ENCODE measurements at regions not wholly inside any gene's neighbourhood (a gene's known extent, or its start where the extent isn't known, plus 50 kb on each side); places are given as distances from the start of the nearest gene placed in this dataset.

DNA sequence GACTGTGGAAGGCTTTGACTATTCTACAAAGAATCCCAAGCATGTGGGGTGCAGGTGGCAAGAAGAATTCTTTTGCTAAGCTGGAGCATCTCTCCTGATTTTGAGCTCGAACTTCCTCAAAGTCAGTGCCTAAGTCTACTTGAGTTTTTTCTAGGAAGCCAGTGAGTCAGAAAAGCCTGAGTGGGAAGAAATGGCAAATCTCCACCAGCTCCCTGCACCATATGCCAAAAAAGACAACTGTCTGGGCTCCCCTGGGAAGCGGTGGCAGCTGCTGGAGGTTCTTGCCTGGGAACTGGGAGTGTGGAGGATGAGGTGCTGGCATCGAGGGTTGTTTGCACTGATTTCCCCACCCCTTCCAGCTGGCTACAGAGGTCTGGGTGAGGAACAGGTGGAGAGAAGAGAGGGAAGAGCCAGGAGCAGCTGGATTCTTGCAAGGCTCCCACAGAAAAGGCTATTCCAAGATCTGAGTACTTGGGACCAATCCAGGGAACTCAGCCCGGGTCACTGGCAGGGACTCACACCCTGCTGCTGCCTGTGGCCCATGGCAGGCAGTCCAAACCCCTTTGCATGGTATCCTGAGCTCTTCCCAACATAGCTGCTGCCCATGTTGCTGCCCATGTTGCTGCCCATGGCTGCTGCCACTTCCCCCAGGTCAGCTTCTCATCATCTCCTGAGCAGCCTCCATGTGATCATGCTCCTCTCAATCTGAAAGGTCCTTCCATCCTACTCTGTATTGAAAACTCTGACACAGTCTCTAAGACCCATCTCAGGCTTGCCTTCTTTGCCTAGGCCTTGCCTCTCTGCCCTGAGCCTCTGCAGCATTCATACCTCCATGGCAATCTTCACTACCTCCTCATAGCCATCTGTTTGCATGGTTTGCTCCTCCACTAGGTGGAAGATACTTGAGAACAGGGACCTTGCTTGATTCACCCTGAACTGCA lies 128.3 kb upstream of the SPATS2L start (continued):
- TF ChIP-seq, protein P1, sequence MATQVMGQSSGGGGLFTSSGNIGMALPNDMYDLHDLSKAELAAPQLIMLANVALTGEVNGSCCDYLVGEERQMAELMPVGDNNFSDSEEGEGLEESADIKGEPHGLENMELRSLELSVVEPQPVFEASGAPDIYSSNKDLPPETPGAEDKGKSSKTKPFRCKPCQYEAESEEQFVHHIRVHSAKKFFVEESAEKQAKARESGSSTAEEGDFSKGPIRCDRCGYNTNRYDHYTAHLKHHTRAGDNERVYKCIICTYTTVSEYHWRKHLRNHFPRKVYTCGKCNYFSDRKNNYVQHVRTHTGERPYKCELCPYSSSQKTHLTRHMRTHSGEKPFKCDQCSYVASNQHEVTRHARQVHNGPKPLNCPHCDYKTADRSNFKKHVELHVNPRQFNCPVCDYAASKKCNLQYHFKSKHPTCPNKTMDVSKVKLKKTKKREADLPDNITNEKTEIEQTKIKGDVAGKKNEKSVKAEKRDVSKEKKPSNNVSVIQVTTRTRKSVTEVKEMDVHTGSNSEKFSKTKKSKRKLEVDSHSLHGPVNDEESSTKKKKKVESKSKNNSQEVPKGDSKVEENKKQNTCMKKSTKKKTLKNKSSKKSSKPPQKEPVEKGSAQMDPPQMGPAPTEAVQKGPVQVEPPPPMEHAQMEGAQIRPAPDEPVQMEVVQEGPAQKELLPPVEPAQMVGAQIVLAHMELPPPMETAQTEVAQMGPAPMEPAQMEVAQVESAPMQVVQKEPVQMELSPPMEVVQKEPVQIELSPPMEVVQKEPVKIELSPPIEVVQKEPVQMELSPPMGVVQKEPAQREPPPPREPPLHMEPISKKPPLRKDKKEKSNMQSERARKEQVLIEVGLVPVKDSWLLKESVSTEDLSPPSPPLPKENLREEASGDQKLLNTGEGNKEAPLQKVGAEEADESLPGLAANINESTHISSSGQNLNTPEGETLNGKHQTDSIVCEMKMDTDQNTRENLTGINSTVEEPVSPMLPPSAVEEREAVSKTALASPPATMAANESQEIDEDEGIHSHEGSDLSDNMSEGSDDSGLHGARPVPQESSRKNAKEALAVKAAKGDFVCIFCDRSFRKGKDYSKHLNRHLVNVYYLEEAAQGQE (IDR thresholded peaks at IDR 0.05; ENCODE audit: unreplicated experiment), result no peak
- no peak for TF ChIP-seq ZNF114 (CRISPR knock-in tag; IDR thresholded peaks at IDR 0.05)
- no peak for TF ChIP-seq EZH2 (IDR thresholded peaks at IDR 0.05; ENCODE audit: low read depth, unreplicated experiment)

DNA sequence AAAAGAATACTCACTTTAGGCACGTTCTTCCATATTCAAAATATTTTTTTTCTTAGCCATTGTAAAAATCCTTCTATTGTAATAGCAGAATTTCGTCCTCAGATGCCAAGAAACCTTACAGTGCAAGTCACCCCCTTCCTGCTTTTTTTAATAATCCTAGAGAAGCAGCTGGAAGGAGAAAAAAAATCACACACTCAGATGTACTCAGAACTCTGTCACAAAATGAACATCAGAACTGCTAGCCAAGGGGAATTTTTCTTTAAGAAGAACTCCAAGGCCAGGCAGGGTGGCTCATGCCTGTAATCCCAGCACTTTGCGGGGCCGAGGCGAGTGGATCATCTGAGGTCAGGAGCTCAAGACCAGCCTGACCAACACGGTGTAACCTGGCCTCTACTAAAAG lies 127.3 kb upstream of the SPATS2L start:
- Mint-ChIP-seq H3K27me3 (ENCODE audit: insufficient read depth, low read depth, poor library complexity) (peaks cover 8% of the 10 kb centered on the region), H3K9me3 (peaks cover 11% of the 10 kb centered on the region), H3K27ac (no peak overlapping the region), H3K4me1 (peaks cover 4% of the 10 kb centered on the region; the same call in 2 of the 3 replicates), H3K4me3 (no peak overlapping the region), H3K36me3 (ENCODE audit: low read depth) (peaks cover 8% of the 10 kb centered on the region)
- Histone ChIP-seq H3K36me3 (ENCODE audit: insufficient read depth) (0 out of 2 replicates have a peak, but pooled peaks cover 7% of the 10 kb centered on the region), H3K4me2 (no peak overlapping the region), H3K27me3 (ENCODE audit: insufficient read depth) (no peaks in the 10 kb centered on the region), H3K9me2 (ENCODE audit: insufficient read depth) (peaks cover 20% of the 10 kb centered on the region), H3K27ac (ENCODE audit: low read depth) (no peak overlapping the region), H3F3A (replicated peaks; ENCODE audit: low read depth) (no peaks in the 10 kb centered on the region), H3K79me2 (replicated peaks; ENCODE audit: insufficient read depth) (no peaks in the 10 kb centered on the region), H4K20me1 (replicated peaks; ENCODE audit: insufficient read depth) (no peaks in the 10 kb centered on the region), H3K4me3 (no peak overlapping the region), H2AFZ (no peak overlapping the region), H3K4me1 (ENCODE audit: insufficient read depth) (peaks cover 6% of the 10 kb centered on the region; the same call in 1 of the 2 replicates)
- no peak for DNase-seq (ENCODE audit: low spot score)
- TF ChIP-seq, protein P2, sequence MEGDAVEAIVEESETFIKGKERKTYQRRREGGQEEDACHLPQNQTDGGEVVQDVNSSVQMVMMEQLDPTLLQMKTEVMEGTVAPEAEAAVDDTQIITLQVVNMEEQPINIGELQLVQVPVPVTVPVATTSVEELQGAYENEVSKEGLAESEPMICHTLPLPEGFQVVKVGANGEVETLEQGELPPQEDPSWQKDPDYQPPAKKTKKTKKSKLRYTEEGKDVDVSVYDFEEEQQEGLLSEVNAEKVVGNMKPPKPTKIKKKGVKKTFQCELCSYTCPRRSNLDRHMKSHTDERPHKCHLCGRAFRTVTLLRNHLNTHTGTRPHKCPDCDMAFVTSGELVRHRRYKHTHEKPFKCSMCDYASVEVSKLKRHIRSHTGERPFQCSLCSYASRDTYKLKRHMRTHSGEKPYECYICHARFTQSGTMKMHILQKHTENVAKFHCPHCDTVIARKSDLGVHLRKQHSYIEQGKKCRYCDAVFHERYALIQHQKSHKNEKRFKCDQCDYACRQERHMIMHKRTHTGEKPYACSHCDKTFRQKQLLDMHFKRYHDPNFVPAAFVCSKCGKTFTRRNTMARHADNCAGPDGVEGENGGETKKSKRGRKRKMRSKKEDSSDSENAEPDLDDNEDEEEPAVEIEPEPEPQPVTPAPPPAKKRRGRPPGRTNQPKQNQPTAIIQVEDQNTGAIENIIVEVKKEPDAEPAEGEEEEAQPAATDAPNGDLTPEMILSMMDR (conservative IDR thresholded peaks at IDR 0.05; ENCODE audit: low read depth in 2 of 2), result no peak
- no peak for TF ChIP-seq NANOG (IDR thresholded peaks at IDR 0.05; ENCODE audit: borderline replicate concordance)
- no peak for TF ChIP-seq CREB1 (CRISPR knock-in tag; IDR thresholded peaks at IDR 0.05; ENCODE audit: low read depth)
- TF ChIP-seq STAT1 (IDR thresholded peaks at IDR 0.05; ENCODE audit: unreplicated experiment), result no peak
- TF ChIP-seq EZH2 (IDR thresholded peaks at IDR 0.05; ENCODE audit: low read depth, unreplicated experiment), result no peak
- no peak for TF ChIP-seq EZH2phosphoT487 (IDR thresholded peaks at IDR 0.05; ENCODE audit: unreplicated experiment)
- TF ChIP-seq ZNF114 (CRISPR knock-in tag; IDR thresholded peaks at IDR 0.05), result no peak
- TF ChIP-seq, protein P3, sequence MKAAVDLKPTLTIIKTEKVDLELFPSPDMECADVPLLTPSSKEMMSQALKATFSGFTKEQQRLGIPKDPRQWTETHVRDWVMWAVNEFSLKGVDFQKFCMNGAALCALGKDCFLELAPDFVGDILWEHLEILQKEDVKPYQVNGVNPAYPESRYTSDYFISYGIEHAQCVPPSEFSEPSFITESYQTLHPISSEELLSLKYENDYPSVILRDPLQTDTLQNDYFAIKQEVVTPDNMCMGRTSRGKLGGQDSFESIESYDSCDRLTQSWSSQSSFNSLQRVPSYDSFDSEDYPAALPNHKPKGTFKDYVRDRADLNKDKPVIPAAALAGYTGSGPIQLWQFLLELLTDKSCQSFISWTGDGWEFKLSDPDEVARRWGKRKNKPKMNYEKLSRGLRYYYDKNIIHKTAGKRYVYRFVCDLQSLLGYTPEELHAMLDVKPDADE (IDR thresholded peaks at IDR 0.05), result no peak
- ATAC-seq, result no peak

Measured in GM23338 (cell line).